Smooth muscle cell (in vitro differentiated cells): ENCODE measurements at regions not wholly inside any gene's neighbourhood (a gene's known extent, or its start where the extent isn't known, plus 50 kb on each side); places are given as distances from the start of the nearest gene placed in this dataset.

ENCODE experiments used
- DNase-seq: peaks from one replicate; lab custom pipeline; 2025; ENCODE audit not compliant: unreplicated experiment; lab: John Stamatoyannopoulos, UW
- H2AFZ ChIP-seq: fragments of 200-600 bp; sonication (generic); 2 replicates; pipeline ENCODE4 v1.6.0; 2016; ENCODE audit warnings: antibody characterized with exemption, low read depth, mild to moderate bottlenecking
- H3F3A ChIP-seq: fragments of 200-600 bp; sonication (generic); 2 replicates; pipeline ENCODE4 v1.6.0; 2017; ENCODE audit warnings: antibody characterized with exemption, low read depth
- H3K27ac ChIP-seq: fragments of 200-600 bp; sonication (generic); 2 replicates; pipeline ENCODE4 v1.5.1; 2016; ENCODE audit warnings: low read depth, mild to moderate bottlenecking
- H3K27me3 ChIP-seq: fragments of 200-600 bp; sonication (generic); 2 replicates; pipeline ENCODE4 v1.6.1; 2016; ENCODE audit warnings: low read depth, mild to moderate bottlenecking
- H3K36me3 ChIP-seq: fragments of 200-600 bp; sonication (generic); 2 replicates; pipeline ENCODE4 v1.5.1; 2016; ENCODE audit warnings: low read depth
- H3K4me1 ChIP-seq: fragments of 200-600 bp; sonication (generic); 2 replicates; pipeline ENCODE4 v1.5.1; 2016; ENCODE audit warnings: low read depth
- H3K4me2 ChIP-seq: fragments of 200-600 bp; sonication (generic); 2 replicates; pipeline ENCODE4 v1.6.0; 2016; ENCODE audit warnings: mild to moderate bottlenecking
- H3K4me3 ChIP-seq: fragments of 200-600 bp; sonication (generic); 2 replicates; pipeline ENCODE4 v1.5.1; 2016; ENCODE audit warnings: mild to moderate bottlenecking
- H3K79me2 ChIP-seq: fragments of 200-600 bp; sonication (generic); 2 replicates; pipeline ENCODE4 v1.6.0; 2016; ENCODE audit warnings: low read depth, mild to moderate bottlenecking
- H3K9ac ChIP-seq: fragments of 200-600 bp; sonication (generic); 2 replicates; pipeline ENCODE4 v1.6.0; 2016; ENCODE audit warnings: low read depth
- H3K9me3 ChIP-seq: fragments of 200-600 bp; sonication (generic); replicated peaks from 2 replicates; pipeline ENCODE4 v1.5.1; 2016; ENCODE audit warnings: low read depth
- H4K20me1 ChIP-seq: fragments of 200-600 bp; sonication (generic); 2 replicates; pipeline ENCODE4 v1.6.0; 2016; ENCODE audit warnings: low read depth
- CTCF ChIP-seq: fragments of 200-600 bp; sonication (generic); IDR thresholded peaks from 2 replicates; pipeline ENCODE4 v1.5.1; 2017; ENCODE audit warnings: borderline replicate concordance, mild to moderate bottlenecking, antibody characterized with exemption; ENCODE audit not compliant: insufficient read depth, poor library complexity, severe bottlenecking
- WGBS: methylation state at CpG from one replicate; pipeline ENCODE4 v1.1.7; 2016; ENCODE audit warnings: low lambda C conversion rate; 5-methylcytosine and 5-hydroxymethylcytosine counted together

- H3K9me3 ChIP-seq, result no peaks in the 10 kb centered on the region
- H3K4me3 ChIP-seq, result no peak overlapping the region
- H3K36me3 ChIP-seq, result no peaks in the 10 kb centered on the region
- H3K27ac ChIP-seq, result no peak overlapping the region
- no peak overlapping the region for H3K4me2 ChIP-seq
- no peaks in the 10 kb centered on the region for H4K20me1 ChIP-seq
- 93% methylated on average over 2 of the region's 2 CpGs for WGBS
- no peak overlapping the region for H2AFZ ChIP-seq
- no peak for TF ChIP-seq CTCF
- H3K9ac ChIP-seq, result no peak overlapping the region
- no peaks in the 10 kb centered on the region for H3K79me2 ChIP-seq
- H3F3A ChIP-seq, result no peaks in the 10 kb centered on the region
- no peak for DNase-seq
- no peaks in the 10 kb centered on the region for H3K4me1 ChIP-seq
- H3K27me3 ChIP-seq, result no peaks in the 10 kb centered on the region
Observed at GRCh38 chr2:34403512-34403911, 804.4 kb upstream of the FAM98A start.

GRCh38 chr2:34402376-34402775 is 803.3 kb upstream of the FAM98A start:
- Histone ChIP-seq H3K36me3 (no peaks in the 10 kb centered on the region), H3K27me3 (no peaks in the 10 kb centered on the region), H3K9me3 (no peaks in the 10 kb centered on the region), H3K79me2 (no peaks in the 10 kb centered on the region), H2AFZ (no peak overlapping the region), H3K4me2 (no peak overlapping the region), H3K27ac (no peak overlapping the region), H4K20me1 (no peaks in the 10 kb centered on the region), H3F3A (no peaks in the 10 kb centered on the region), H3K9ac (no peak overlapping the region), H3K4me3 (no peak overlapping the region), H3K4me1 (no peaks in the 10 kb centered on the region)
- 89% methylated on average over 3 of the region's 3 CpGs for WGBS
- no peak for TF ChIP-seq CTCF
- no peak for DNase-seq

GRCh38 chr2:34401186-34401585 is 802.1 kb upstream of the FAM98A start:
- no peaks in the 10 kb centered on the region for H3F3A ChIP-seq
- no peak for TF ChIP-seq CTCF
- H3K27me3 ChIP-seq, result no peaks in the 10 kb centered on the region
- no peaks in the 10 kb centered on the region for H3K9me3 ChIP-seq
- WGBS, result 59% methylated on average over 5 of the region's 5 CpGs
- H3K9ac ChIP-seq, result no peak overlapping the region
- DNase-seq, result no peak
- no peak overlapping the region for H3K4me3 ChIP-seq
- no peaks in the 10 kb centered on the region for H3K79me2 ChIP-seq
- no peaks in the 10 kb centered on the region for H3K36me3 ChIP-seq
- H2AFZ ChIP-seq, result no peak overlapping the region
- peak overlapping the region; percentile 58 for H3K27ac ChIP-seq
- no peaks in the 10 kb centered on the region for H4K20me1 ChIP-seq
- H3K4me1 ChIP-seq, result no peaks in the 10 kb centered on the region
- H3K4me2 ChIP-seq, result no peak overlapping the region

- TF ChIP-seq CTCF, result no peak
- no peaks in the 10 kb centered on the region for H3K9me3 ChIP-seq
- no peak overlapping the region for H2AFZ ChIP-seq
- H3K27me3 ChIP-seq, result no peaks in the 10 kb centered on the region
- no peaks in the 10 kb centered on the region for H3F3A ChIP-seq
- 88% methylated on average over 2 of the region's 2 CpGs for WGBS
- H3K36me3 ChIP-seq, result no peaks in the 10 kb centered on the region
- no peak overlapping the region for H3K4me2 ChIP-seq
- H3K27ac ChIP-seq, result no peak overlapping the region
- no peaks in the 10 kb centered on the region for H3K4me1 ChIP-seq
- DNase-seq, result no peak
- H3K4me3 ChIP-seq, result no peak overlapping the region
- H3K9ac ChIP-seq, result no peak overlapping the region
- H4K20me1 ChIP-seq, result no peaks in the 10 kb centered on the region
- H3K79me2 ChIP-seq, result no peaks in the 10 kb centered on the region
Observed at GRCh38 chr2:34388446-34388845, 789.3 kb upstream of the FAM98A start.
